ENCODE measurements at regions not wholly inside any gene's neighbourhood (a gene's known extent, or its start where the extent isn't known, plus 50 kb on each side); places are given as distances from the start of the nearest gene placed in this dataset.

DNA sequence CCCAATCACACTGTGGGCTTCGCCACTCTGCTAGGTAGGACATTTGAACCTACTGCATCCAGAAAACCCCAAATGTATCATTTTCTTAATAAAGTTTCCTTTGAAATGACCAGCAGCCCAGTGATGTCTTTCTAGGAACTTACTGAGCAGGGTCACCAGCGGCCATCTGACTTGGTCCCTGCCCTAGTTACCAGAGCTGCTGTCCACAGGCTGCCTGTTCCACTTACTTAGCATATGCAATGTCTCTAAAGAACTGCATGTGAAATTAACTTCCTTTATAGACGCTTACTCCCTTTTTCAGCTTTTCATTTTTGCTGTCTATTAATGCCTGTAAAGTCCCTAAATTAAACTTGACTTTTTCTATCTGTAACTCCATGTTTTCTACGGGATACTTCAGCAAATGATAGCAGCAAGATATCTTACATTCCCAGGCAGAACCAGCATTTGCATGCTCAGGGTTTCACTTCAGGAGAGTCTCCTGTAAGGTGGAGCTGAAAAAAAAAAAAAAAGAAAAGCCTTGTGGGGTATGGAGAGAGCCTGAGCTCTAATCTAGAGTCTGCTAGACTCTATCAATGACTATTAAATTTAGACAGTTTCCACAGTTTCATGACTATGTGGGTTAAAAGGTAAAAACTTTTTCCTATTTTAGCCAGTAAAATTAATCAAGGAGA is 125.0 kb downstream of the FAT3 start:
- H3K9me3 ChIP-seq (ENCODE audit: low read depth) = no peaks in the 10 kb centered on the region
- H3K9me2 ChIP-seq (ENCODE audit: insufficient read depth) = no peaks in the 10 kb centered on the region
- WGBS, 2 experiments (ENCODE audit: low coverage in 1 of 2, low lambda C conversion rate in 2 of 2, missing lambda C conversion rate in 2 of 2) = 35 to 44% methylated on average over 4 of the region's 4 CpGs
- H3K27ac ChIP-seq = no peak overlapping the region
- peaks cover 9% of the 10 kb centered on the region; the same call in 1 of the 2 replicates for H3K27me3 ChIP-seq (replicated peaks; ENCODE audit: insufficient read depth)
- no peaks in the 10 kb centered on the region for H3K36me3 ChIP-seq (ENCODE audit: low read depth)
- H3K4me1 ChIP-seq (ENCODE audit: insufficient read depth) = no peaks in the 10 kb centered on the region
- no peak overlapping the region for H3K4me3 ChIP-seq
- H3K79me2 ChIP-seq (ENCODE audit: insufficient read depth) = no peaks in the 10 kb centered on the region
- H4K20me1 ChIP-seq (ENCODE audit: insufficient read depth) = no peaks in the 10 kb centered on the region
- no peak for DNase-seq
- H2AFZ ChIP-seq = no peak overlapping the region
- TF ChIP-seq EZH2 (IDR thresholded peaks at IDR 0.05; ENCODE audit: insufficient read depth, poor library complexity, severe bottlenecking) = no peak
- no peaks in the 10 kb centered on the region for H3F3A ChIP-seq (ENCODE audit: insufficient read depth)
- no peak overlapping the region for H3K4me2 ChIP-seq (ENCODE audit: unreplicated experiment)
- in situ Hi-C loops (cut with MboI) = no loop called here
- no peak overlapping the region for H3K9ac ChIP-seq

DNA sequence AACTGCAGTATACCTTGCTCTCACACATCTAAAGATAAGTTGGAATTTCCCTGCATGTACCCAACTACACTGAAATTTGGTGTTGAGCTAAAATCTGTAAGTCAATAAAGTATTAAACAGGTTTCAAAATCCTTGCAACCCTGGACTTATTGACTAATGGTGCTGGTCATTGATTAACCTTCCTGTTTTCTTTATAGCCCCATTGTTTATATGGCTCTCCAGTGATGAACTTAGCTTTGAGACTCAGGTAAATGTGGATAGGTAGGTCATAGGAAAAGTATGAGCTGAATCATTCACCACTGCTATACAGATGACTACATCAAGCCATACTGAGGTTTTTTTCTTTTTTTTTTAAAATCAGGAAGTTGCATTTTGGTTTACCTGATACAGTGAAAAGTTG is 132.7 kb downstream of the FAT3 start:
- H3K9me2 ChIP-seq (ENCODE audit: insufficient read depth) = no peaks in the 10 kb centered on the region
- TF ChIP-seq EZH2phosphoT487 (IDR thresholded peaks at IDR 0.05; ENCODE audit: insufficient read depth, low read depth) (no peak), EZH2 (IDR thresholded peaks at IDR 0.05; ENCODE audit: insufficient read depth, poor library complexity, severe bottlenecking) (no peak)
- no peak overlapping the region for H3K4me2 ChIP-seq (ENCODE audit: unreplicated experiment)
- DNase-seq = no peak
- H3K4me1 ChIP-seq (ENCODE audit: insufficient read depth) = no peaks in the 10 kb centered on the region
- H3K36me3 ChIP-seq (ENCODE audit: low read depth) = no peaks in the 10 kb centered on the region
- no peaks in the 10 kb centered on the region for H3K79me2 ChIP-seq (ENCODE audit: insufficient read depth)
- no peaks in the 10 kb centered on the region for H3K9me3 ChIP-seq (ENCODE audit: low read depth)
- in situ Hi-C loops (cut with MboI) = no loop called here
- no peak overlapping the region for H3K9ac ChIP-seq
- H3K27me3 ChIP-seq (replicated peaks; ENCODE audit: insufficient read depth) = 0 out of 2 replicates have a peak, but pooled peaks cover 4% of the 10 kb centered on the region
- no peaks in the 10 kb centered on the region for H4K20me1 ChIP-seq (ENCODE audit: insufficient read depth)
- no peak overlapping the region for H2AFZ ChIP-seq
- H3K4me3 ChIP-seq = no peak overlapping the region
- H3K27ac ChIP-seq = no peak overlapping the region
- no peaks in the 10 kb centered on the region for H3F3A ChIP-seq (ENCODE audit: insufficient read depth)

GRCh38 chr11:92357841-92358240 is 133.2 kb downstream of the FAT3 start:
- Histone ChIP-seq H3K4me2 (ENCODE audit: unreplicated experiment) (no peak overlapping the region), H3K9me2 (ENCODE audit: insufficient read depth) (no peaks in the 10 kb centered on the region), H3K4me1 (ENCODE audit: insufficient read depth) (no peaks in the 10 kb centered on the region), H3K27me3 (replicated peaks; ENCODE audit: insufficient read depth) (0 out of 2 replicates have a peak, but pooled peaks cover 5% of the 10 kb centered on the region), H3K36me3 (ENCODE audit: low read depth) (no peaks in the 10 kb centered on the region), H3K9ac (no peak overlapping the region), H3K4me3 (no peak overlapping the region), H3F3A (ENCODE audit: insufficient read depth) (no peaks in the 10 kb centered on the region), H3K79me2 (ENCODE audit: insufficient read depth) (no peaks in the 10 kb centered on the region), H4K20me1 (ENCODE audit: insufficient read depth) (no peaks in the 10 kb centered on the region), H2AFZ (no peak overlapping the region), H3K27ac (no peak overlapping the region), H3K9me3 (ENCODE audit: low read depth) (no peaks in the 10 kb centered on the region)
- TF ChIP-seq EZH2phosphoT487 (IDR thresholded peaks at IDR 0.05; ENCODE audit: insufficient read depth, low read depth) (no peak), EZH2 (IDR thresholded peaks at IDR 0.05; ENCODE audit: insufficient read depth, poor library complexity, severe bottlenecking) (no peak)
- WGBS, 2 experiments (ENCODE audit: low coverage in 1 of 2, low lambda C conversion rate in 2 of 2, missing lambda C conversion rate in 2 of 2) = 32 to 68% methylated on average over 2 of the region's 2 CpGs
- DNase-seq = no peak
- in situ Hi-C loops (cut with MboI) = no loop called here

DNA sequence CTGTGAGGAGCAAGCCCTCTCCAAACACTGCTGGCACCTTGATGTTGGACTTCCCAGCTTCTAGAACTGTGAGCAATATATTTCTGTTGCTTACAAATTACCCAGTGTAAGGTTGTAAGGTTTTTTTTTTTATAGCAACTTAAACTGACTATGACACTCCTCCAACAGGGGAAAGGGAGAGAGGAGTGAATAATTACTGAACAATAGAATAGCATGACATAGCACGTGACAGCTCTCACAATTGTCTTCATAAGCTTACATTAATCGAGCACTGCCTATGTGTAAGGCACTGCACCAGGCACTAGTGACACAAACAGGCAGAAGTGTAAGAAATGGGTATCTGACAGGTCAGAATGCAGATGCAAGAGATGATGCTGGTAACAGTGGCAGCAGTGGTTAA is 136.9 kb downstream of the FAT3 start:
- 0 out of 2 replicates have a peak, but pooled peaks cover 5% of the 10 kb centered on the region for H3K27me3 ChIP-seq (replicated peaks; ENCODE audit: insufficient read depth)
- H3K27ac ChIP-seq = no peak overlapping the region
- WGBS, 2 experiments (ENCODE audit: low coverage in 1 of 2, low lambda C conversion rate in 2 of 2, missing lambda C conversion rate in 2 of 2) = 26 to 35% methylated on average over 2 of the region's 2 CpGs
- in situ Hi-C loops (cut with MboI) = no loop called here
- no peaks in the 10 kb centered on the region for H3K36me3 ChIP-seq (ENCODE audit: low read depth)
- no peak overlapping the region for H3K4me3 ChIP-seq
- H3K9ac ChIP-seq = no peak overlapping the region
- H4K20me1 ChIP-seq (ENCODE audit: insufficient read depth) = no peaks in the 10 kb centered on the region
- no peak overlapping the region for H2AFZ ChIP-seq
- no peaks in the 10 kb centered on the region for H3K9me3 ChIP-seq (ENCODE audit: low read depth)
- H3F3A ChIP-seq (ENCODE audit: insufficient read depth) = no peaks in the 10 kb centered on the region
- no peaks in the 10 kb centered on the region for H3K79me2 ChIP-seq (ENCODE audit: insufficient read depth)
- no peaks in the 10 kb centered on the region for H3K4me1 ChIP-seq (ENCODE audit: insufficient read depth)
- DNase-seq = no peak
- TF ChIP-seq EZH2phosphoT487 (IDR thresholded peaks at IDR 0.05; ENCODE audit: insufficient read depth, low read depth) = no peak
- TF ChIP-seq EZH2 (IDR thresholded peaks at IDR 0.05; ENCODE audit: insufficient read depth, poor library complexity, severe bottlenecking) = no peak
- H3K9me2 ChIP-seq (ENCODE audit: insufficient read depth) = no peaks in the 10 kb centered on the region
- H3K4me2 ChIP-seq (ENCODE audit: unreplicated experiment) = no peak overlapping the region

DNA sequence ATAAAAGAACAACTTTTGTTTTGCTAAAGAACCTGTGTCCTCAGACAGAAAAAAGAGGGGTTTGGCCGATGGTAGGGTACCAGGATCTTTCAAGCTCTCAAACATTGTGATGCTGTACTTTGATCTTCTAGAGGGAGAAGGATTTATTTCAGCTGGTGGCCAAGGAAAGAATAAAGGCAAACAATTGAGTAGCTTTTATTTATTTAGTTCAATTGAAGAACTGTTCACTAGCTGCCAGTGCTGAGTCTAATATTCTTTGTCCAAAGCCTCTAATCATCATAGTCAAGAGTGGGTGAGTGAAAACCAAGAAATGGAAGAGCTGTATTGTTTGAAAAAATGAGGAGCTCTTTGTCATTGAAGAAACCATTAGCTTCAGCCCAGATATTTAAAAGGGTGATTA is 138.4 kb downstream of the FAT3 start:
- H3K79me2 ChIP-seq (ENCODE audit: insufficient read depth) = no peaks in the 10 kb centered on the region
- H3K27me3 ChIP-seq (replicated peaks; ENCODE audit: insufficient read depth) = 0 out of 2 replicates have a peak, but pooled peaks cover 5% of the 10 kb centered on the region
- H3K36me3 ChIP-seq (ENCODE audit: low read depth) = no peaks in the 10 kb centered on the region
- H4K20me1 ChIP-seq (ENCODE audit: insufficient read depth) = no peaks in the 10 kb centered on the region
- no peaks in the 10 kb centered on the region for H3K4me1 ChIP-seq (ENCODE audit: insufficient read depth)
- 14 to 30% methylated on average over 1 of the region's 1 CpG for WGBS, 2 experiments (ENCODE audit: low coverage in 1 of 2, low lambda C conversion rate in 2 of 2, missing lambda C conversion rate in 2 of 2)
- DNase-seq = no peak
- no peak overlapping the region for H3K4me2 ChIP-seq (ENCODE audit: unreplicated experiment)
- H3K9ac ChIP-seq = no peak overlapping the region
- no peak for TF ChIP-seq EZH2 (IDR thresholded peaks at IDR 0.05; ENCODE audit: insufficient read depth, poor library complexity, severe bottlenecking)
- no peak for TF ChIP-seq EZH2phosphoT487 (IDR thresholded peaks at IDR 0.05; ENCODE audit: insufficient read depth, low read depth)
- H3K9me3 ChIP-seq (ENCODE audit: low read depth) = no peaks in the 10 kb centered on the region
- H3F3A ChIP-seq (ENCODE audit: insufficient read depth) = no peaks in the 10 kb centered on the region
- no peak overlapping the region for H3K4me3 ChIP-seq
- in situ Hi-C loops (cut with MboI) = no loop called here
- H3K27ac ChIP-seq = no peak overlapping the region
- no peaks in the 10 kb centered on the region for H3K9me2 ChIP-seq (ENCODE audit: insufficient read depth)
- H2AFZ ChIP-seq = no peak overlapping the region

Data from GM23248 (cell line).